Sigmoid colon (tissue), 6 donors: ENCODE measurements at regions not wholly inside any gene's neighbourhood (a gene's known extent, or its start where the extent isn't known, plus 50 kb on each side); places are given as distances from the start of the nearest gene placed in this dataset.

Experiments used
- DNase-seq: peaks from one replicate; pipeline ENCODE4 v3.0.0-alpha.2; 2019
- H3K27ac ChIP-seq, 4 donors: fragments of 200-600 bp; sonication (generic); one replicate each; pipeline ENCODE4 v1.5.1; 2016 to 2019; ENCODE audit warnings: mild to moderate bottlenecking in 1 of 4
- H3K27me3 ChIP-seq, 3 donors: fragments of 200-600 bp; sonication (generic); one replicate each; pipeline ENCODE4 v1.5.1; 2019; ENCODE audit warnings: mild to moderate bottlenecking in 1 of 3
- H3K36me3 ChIP-seq, 4 donors: fragments of 200-600 bp; sonication (generic); one replicate each; pipeline ENCODE4 v1.5.1; 2016 to 2019
- H3K4me1 ChIP-seq, 4 donors: fragments of 200-600 bp; sonication (generic); one replicate each; pipeline ENCODE4 v1.5.1; 2017 to 2019
- H3K4me3 ChIP-seq, 4 donors: fragments of 200-600 bp; sonication (generic); one replicate each; pipeline ENCODE4 v1.5.1; 2017 to 2019; ENCODE audit warnings: mild to moderate bottlenecking in 2 of 4, moderate library complexity in 1 of 4
- H3K9me3 ChIP-seq, 4 donors: fragments of 200-600 bp in 3 of 4; sonication (generic) in 3 of 4; one replicate each; pipeline versions ENCODE4 v1.5.1 to v1.6.1; 2013 to 2019
- EP300 ChIP-seq, 4 donors: sonication (generic); formaldehyde crosslinking; IDR thresholded peaks; one replicate each; pipeline ENCODE4 v1.6.1; 2017; ENCODE audit warnings: antibody characterized with exemption in 4 of 4
- POLR2A ChIP-seq, 2 donors: fragments of 450-650 bp; IDR thresholded peaks; one replicate each; pipeline ENCODE4 v1.6.1; 2016; ENCODE audit warnings: antibody characterized with exemption in 2 of 2, mild to moderate bottlenecking in 2 of 2, moderate library complexity in 2 of 2
- POLR2AphosphoS5 ChIP-seq, 4 donors: sonication (generic); formaldehyde crosslinking; IDR thresholded peaks; one replicate each; pipeline ENCODE4 v1.6.1; 2017; ENCODE audit warnings: antibody characterized with exemption in 4 of 4
- WGBS, 2 donors: extraction: QIAGEN DNeasy Blood & Tissue Kit; methylation state at CpG; one replicate each; pipeline ENCODE4 v1.1.7; 2013; 5-methylcytosine and 5-hydroxymethylcytosine counted together
- intact Hi-C: fragments of 100-400 bp; cut with DNase I; formaldehyde crosslinking; loops from one replicate; pipeline ENCODE4 v1.15.1; 2023
- TF ChIP-seq, protein P1 (sequence below), 4 experiments: fragments of 450-650 bp in 3 of 4; fragments of 200-600 bp in 1 of 4; IDR thresholded peaks; one replicate each; pipeline ENCODE4 v1.5.1; 2016 to 2019; ENCODE audit warnings: antibody characterized with exemption in 4 of 4, mild to moderate bottlenecking in 3 of 4, moderate library complexity in 2 of 4
- donor health status: healthy with polysubstance abuse.
- donor health status: healthy.

DNA sequence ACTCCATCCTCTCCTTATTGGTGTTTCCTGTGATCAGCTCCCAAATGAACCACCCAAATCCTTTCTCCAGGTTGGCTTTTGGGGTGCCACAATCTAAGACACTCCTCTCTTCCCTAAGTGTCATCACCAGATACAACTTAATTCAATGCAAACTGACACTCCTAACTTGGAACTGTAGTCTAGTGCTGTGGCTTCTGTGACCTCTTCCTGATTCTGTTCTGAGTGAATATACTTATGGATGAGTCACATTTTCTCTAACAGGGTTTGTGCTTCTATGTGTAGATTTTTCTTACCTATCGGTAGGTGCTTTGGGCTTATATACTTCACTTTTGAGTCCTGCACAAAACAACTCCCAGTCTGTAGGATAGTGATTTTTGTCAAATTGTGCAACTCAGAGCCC is 141.3 kb upstream of the MAOA start:
- H3K4me1 ChIP-seq, result no peaks in the 10 kb centered on the region
- TF ChIP-seq POLR2AphosphoS5 (IDR thresholded peaks at IDR 0.05), result no peak
- TF ChIP-seq POLR2A (IDR thresholded peaks at IDR 0.05), result no peak
- H3K36me3 ChIP-seq, result no peaks in the 10 kb centered on the region
- no peak overlapping the region for H3K4me3 ChIP-seq
- no peaks in the 10 kb centered on the region for H3K27me3 ChIP-seq
- intact Hi-C loops, result no loop called here
- H3K9me3 ChIP-seq, result no peaks in the 10 kb centered on the region
- WGBS, 2 donors, result 92 to 100% methylated on average over 1 of the region's 1 CpG
- no peak overlapping the region for H3K27ac ChIP-seq
- no peak for DNase-seq

DNA sequence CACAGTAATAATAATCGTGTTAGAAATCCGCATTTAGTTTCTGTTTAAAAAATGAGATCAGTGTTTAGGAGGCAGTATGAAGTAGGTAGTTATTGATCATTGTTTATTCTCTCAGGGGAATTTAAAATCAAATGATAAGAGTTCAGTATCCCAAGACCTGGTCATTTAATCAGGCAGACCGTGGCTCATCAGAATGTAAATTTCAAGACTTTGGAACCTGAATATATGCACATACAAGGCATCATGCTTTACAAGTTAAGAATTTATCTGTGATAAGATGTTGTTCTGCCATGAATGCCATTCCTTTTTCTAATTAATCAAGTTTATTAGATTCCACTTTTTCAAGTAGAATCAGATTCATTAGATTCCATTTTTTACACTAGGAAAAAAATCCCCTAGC is 133.5 kb upstream of the MAOA start:
- no peaks in the 10 kb centered on the region for H3K36me3 ChIP-seq
- TF ChIP-seq EP300 (IDR thresholded peaks at IDR 0.05) (no peak), POLR2AphosphoS5 (IDR thresholded peaks at IDR 0.05) (no peak), POLR2A (IDR thresholded peaks at IDR 0.05) (no peak)
- TF ChIP-seq, protein P1, sequence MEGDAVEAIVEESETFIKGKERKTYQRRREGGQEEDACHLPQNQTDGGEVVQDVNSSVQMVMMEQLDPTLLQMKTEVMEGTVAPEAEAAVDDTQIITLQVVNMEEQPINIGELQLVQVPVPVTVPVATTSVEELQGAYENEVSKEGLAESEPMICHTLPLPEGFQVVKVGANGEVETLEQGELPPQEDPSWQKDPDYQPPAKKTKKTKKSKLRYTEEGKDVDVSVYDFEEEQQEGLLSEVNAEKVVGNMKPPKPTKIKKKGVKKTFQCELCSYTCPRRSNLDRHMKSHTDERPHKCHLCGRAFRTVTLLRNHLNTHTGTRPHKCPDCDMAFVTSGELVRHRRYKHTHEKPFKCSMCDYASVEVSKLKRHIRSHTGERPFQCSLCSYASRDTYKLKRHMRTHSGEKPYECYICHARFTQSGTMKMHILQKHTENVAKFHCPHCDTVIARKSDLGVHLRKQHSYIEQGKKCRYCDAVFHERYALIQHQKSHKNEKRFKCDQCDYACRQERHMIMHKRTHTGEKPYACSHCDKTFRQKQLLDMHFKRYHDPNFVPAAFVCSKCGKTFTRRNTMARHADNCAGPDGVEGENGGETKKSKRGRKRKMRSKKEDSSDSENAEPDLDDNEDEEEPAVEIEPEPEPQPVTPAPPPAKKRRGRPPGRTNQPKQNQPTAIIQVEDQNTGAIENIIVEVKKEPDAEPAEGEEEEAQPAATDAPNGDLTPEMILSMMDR (IDR thresholded peaks at IDR 0.05), result no peak
- intact Hi-C loops, result no loop called here

DNA sequence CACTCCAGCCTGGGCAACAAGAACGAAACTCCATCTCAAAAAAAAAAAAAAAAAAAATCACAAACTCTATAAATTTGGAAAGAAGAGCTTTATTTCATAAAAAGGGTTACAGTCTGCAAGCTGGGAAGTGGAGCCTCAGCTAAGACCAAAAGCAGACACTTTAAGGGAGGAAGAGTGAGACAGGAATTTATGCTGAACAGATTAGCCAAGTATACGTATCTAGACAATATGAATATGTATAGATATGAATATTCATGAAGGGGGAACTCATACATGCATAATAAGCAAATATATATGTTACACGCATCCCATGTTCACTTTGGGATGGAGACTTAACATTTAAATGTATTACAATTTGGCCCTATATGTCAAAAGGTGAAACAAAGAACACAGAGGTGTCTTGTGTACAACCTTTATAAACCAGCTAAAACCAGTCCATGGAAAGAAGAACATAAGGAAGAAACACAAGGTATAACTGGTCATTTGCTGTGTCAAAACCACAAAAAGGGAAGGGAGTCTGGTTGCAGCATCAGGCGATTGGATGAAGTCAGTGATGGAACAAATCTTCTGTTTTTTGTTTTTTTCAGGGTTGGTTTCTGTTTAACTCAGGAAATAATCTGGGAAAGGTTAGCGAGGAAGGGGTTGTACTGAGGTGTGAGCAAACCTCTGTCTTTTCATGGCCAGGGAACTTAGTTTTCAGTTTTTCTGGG is 130.0 kb upstream of the MAOA start:
- no peak for TF ChIP-seq EP300 (IDR thresholded peaks at IDR 0.05)
- no peak for TF ChIP-seq POLR2A (IDR thresholded peaks at IDR 0.05)
- TF ChIP-seq, protein P1 (IDR thresholded peaks at IDR 0.05), result no peak
- TF ChIP-seq POLR2AphosphoS5 (IDR thresholded peaks at IDR 0.05), result no peak
- Histone ChIP-seq H3K36me3 (no peaks in the 10 kb centered on the region), H3K4me3 (no peak overlapping the region), H3K27ac (no peak overlapping the region), H3K4me1 (no peaks in the 10 kb centered on the region), H3K27me3 (no peaks in the 10 kb centered on the region), H3K9me3 (no peaks in the 10 kb centered on the region)
- DNase-seq, result no peak
- WGBS, 2 donors, result 87 to 91% methylated on average over 5 of the region's 5 CpGs
- intact Hi-C loops, result no loop called here

More for the DNA sequence above, 133.5 kb upstream of the MAOA start:
- no peaks in the 10 kb centered on the region for H3K27me3 ChIP-seq
- H3K27ac ChIP-seq, result no peak overlapping the region
- no peaks in the 10 kb centered on the region for H3K9me3 ChIP-seq
- no peaks in the 10 kb centered on the region for H3K4me1 ChIP-seq
- H3K4me3 ChIP-seq, result no peak overlapping the region
- DNase-seq, result no peak
- WGBS, 2 donors, result 90 to 94% methylated on average over 3 of the region's 3 CpGs

DNA sequence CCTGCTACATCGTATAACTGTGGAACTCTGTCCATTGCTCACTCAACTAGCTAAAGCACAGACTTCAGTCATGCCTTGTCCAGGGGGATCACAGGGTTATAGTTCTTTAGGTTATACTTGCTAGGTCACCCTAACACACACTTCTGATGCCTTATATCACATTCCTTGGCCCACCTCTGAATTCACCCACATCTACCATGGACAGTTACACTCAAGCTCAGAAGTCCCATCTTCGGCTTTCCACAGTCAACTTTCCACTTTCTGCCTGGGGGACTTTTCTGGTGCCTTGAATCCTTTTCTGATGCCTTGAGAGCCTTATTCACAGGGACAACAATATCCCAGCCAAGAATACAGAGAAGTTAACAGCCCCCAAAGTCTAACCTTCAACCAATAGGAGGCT is 129.2 kb upstream of the MAOA start:
- Histone ChIP-seq H3K4me3 (no peak overlapping the region), H3K27ac (no peak overlapping the region), H3K27me3 (no peaks in the 10 kb centered on the region), H3K9me3 (no peaks in the 10 kb centered on the region), H3K36me3 (no peaks in the 10 kb centered on the region), H3K4me1 (no peaks in the 10 kb centered on the region)
- WGBS, 2 donors, result 94 to 99% methylated on average over 2 of the region's 2 CpGs
- TF ChIP-seq, protein P1 (IDR thresholded peaks at IDR 0.05), result no peak
- TF ChIP-seq EP300 (IDR thresholded peaks at IDR 0.05), result no peak
- no peak for TF ChIP-seq POLR2A (IDR thresholded peaks at IDR 0.05)
- TF ChIP-seq POLR2AphosphoS5 (IDR thresholded peaks at IDR 0.05), result no peak
- no peak for DNase-seq
- intact Hi-C loops, result no loop called here

DNA sequence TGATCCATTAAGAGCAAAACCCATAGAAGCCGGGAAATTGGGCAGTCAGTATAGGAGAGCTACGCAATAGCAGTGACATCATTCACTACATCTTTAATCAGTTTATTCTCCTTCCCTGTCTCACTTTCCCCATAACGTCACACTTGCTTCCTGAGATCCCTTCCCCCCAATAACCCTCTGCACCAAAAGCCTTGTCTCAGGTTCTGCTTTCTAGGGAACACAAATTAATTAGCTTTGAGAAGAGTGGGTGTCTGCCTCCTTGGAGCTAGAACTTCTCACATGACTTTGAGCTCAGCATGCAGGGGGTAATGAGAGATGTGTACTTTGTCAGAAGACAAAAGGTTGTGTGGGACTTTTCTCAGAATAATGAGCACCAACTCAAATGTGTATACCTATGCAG is 128.3 kb upstream of the MAOA start:
- no peaks in the 10 kb centered on the region for H3K9me3 ChIP-seq
- H3K4me1 ChIP-seq, result no peaks in the 10 kb centered on the region
- DNase-seq, result no peak
- intact Hi-C loops, result no loop called here
- H3K27ac ChIP-seq, result no peak overlapping the region
- TF ChIP-seq, protein P1 (IDR thresholded peaks at IDR 0.05), result no peak
- TF ChIP-seq EP300 (IDR thresholded peaks at IDR 0.05) (no peak), POLR2A (IDR thresholded peaks at IDR 0.05) (no peak), POLR2AphosphoS5 (IDR thresholded peaks at IDR 0.05) (no peak)
- WGBS, 2 donors, result 78 to 95% methylated on average over 3 of the region's 3 CpGs
- H3K4me3 ChIP-seq, result no peak overlapping the region
- H3K27me3 ChIP-seq, result no peaks in the 10 kb centered on the region
- no peaks in the 10 kb centered on the region for H3K36me3 ChIP-seq
